ENCODE measurements at regions not wholly inside any gene's neighbourhood (a gene's known extent, or its start where the extent isn't known, plus 50 kb on each side); places are given as distances from the start of the nearest gene placed in this dataset.

DNA sequence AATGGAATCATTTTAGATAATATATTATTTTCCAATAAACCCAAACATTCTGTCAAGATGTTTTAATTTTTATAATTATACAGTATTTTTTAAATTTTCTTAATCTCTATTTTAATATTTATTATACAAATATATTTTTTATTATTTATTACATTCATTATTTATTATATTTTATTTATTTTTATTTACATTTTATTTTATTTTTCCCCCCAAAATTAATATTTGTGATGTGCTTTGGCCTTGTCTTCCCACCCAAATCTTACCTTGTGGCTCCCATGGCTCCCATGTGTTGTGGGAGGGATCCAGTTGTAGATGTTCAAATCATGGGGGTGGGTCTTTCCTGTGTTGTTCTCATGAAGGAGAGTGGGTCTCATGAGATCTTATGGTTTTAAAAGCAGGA, 382.1 kb downstream of the TLE4 start:
- ATAC-seq (no peak), DNase-seq (no peak)
- H3K27ac Mint-ChIP-seq = no peak overlapping the region
- H3K4me1 Mint-ChIP-seq (ENCODE audit: low read depth) = no peaks in the 10 kb centered on the region
- no peak overlapping the region for H3K4me3 Mint-ChIP-seq
- H3K27me3 Mint-ChIP-seq (ENCODE audit: low read depth) = peaks cover 2% of the 10 kb centered on the region
- peaks cover 3% of the 10 kb centered on the region for H3K36me3 Mint-ChIP-seq (ENCODE audit: low read depth)
- CTCF ChIA-PET = no interaction called here
- H3K9me3 Mint-ChIP-seq (ENCODE audit: insufficient read depth) = no peaks in the 10 kb centered on the region
- POLR2A ChIA-PET = no interaction called here

- CTCF ChIA-PET = no interaction called here
These were observed 380.6 kb downstream of the TLE4 start for GRCh38 chr9:79952401-79952800.

DNA sequence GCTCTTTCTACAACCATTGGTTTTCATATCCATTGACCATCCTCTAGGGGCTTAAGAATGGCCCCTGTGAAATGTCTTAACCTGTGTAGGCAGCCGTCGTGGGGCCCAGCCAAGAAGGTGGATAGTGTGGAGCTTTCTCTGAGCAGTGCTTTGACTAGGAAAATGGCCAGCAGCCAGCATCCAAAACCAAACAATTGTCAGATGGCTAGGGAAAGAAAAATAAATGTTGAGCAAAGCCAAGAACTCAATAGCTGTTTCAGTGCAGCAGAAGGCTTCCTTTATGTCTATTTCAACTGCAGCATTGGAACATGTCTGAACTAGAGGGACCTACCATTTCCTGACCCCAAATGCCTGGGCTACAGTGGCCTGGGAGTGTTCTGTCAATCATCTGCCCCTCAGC, 374.9 kb downstream of the TLE4 start:
- H3K4me1 Mint-ChIP-seq (ENCODE audit: low read depth) = no peaks in the 10 kb centered on the region
- ATAC-seq = no peak
- no peaks in the 10 kb centered on the region for H3K36me3 Mint-ChIP-seq (ENCODE audit: low read depth)
- ChIA-PET CTCF (no interaction called here), POLR2A (no interaction called here)
- no peaks in the 10 kb centered on the region for H3K27me3 Mint-ChIP-seq (ENCODE audit: low read depth)
- no peak for DNase-seq
- H3K4me3 Mint-ChIP-seq = no peak overlapping the region
- no peak overlapping the region for H3K27ac Mint-ChIP-seq
- no peaks in the 10 kb centered on the region for H3K9me3 Mint-ChIP-seq (ENCODE audit: insufficient read depth)

More at GRCh38 chr9:79952401-79952800, 380.6 kb downstream of the TLE4 start:
- POLR2A ChIA-PET = no interaction called here
- Mint-ChIP-seq H3K27ac (no peak overlapping the region), H3K4me3 (no peak overlapping the region), H3K36me3 (ENCODE audit: low read depth) (peaks cover 3% of the 10 kb centered on the region), H3K27me3 (ENCODE audit: low read depth) (peaks cover 2% of the 10 kb centered on the region), H3K4me1 (ENCODE audit: low read depth) (no peaks in the 10 kb centered on the region), H3K9me3 (ENCODE audit: insufficient read depth) (no peaks in the 10 kb centered on the region)
- ATAC-seq (no peak), DNase-seq (no peak)

- ChIA-PET POLR2A (no interaction called here), CTCF (no interaction called here)
- no peak for ATAC-seq
- no peaks in the 10 kb centered on the region for H3K27me3 Mint-ChIP-seq (ENCODE audit: low read depth)
- no peak overlapping the region for H3K27ac Mint-ChIP-seq
- no peak for DNase-seq
- no peaks in the 10 kb centered on the region for H3K9me3 Mint-ChIP-seq (ENCODE audit: insufficient read depth)
- H3K4me3 Mint-ChIP-seq = no peak overlapping the region
- no peaks in the 10 kb centered on the region for H3K36me3 Mint-ChIP-seq (ENCODE audit: low read depth)
- H3K4me1 Mint-ChIP-seq (ENCODE audit: low read depth) = no peaks in the 10 kb centered on the region
These were observed 373.7 kb downstream of the TLE4 start for GRCh38 chr9:79945495-79945894.

- CTCF ChIA-PET = no interaction called here
These were observed 373.3 kb downstream of the TLE4 start for GRCh38 chr9:79945016-79945415.

DNA sequence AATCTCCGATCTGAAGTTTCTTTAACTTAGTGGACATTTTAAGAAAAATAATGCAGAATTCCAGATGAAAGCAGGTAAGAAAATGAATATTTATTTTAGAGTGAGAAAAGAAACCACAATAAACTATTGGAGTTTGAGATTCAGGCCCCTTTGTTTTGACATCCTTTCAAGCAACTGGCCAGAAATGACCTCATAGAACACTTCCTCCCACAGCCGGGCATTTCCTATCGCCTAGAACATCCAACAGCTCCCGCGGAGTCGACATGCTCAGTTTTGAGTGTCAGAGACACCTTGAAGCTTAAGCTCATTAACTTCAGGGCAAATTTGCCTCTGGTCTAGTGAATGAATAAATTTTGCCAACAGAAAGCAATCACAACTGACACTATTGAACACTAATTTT, 369.2 kb downstream of the TLE4 start:
- no peaks in the 10 kb centered on the region for H3K9me3 Mint-ChIP-seq (ENCODE audit: insufficient read depth)
- no peak overlapping the region for H3K4me3 Mint-ChIP-seq
- no peak overlapping the region for H3K27ac Mint-ChIP-seq
- ATAC-seq (no peak), DNase-seq (no peak)
- no peaks in the 10 kb centered on the region for H3K27me3 Mint-ChIP-seq (ENCODE audit: low read depth)
- H3K36me3 Mint-ChIP-seq (ENCODE audit: low read depth) = no peaks in the 10 kb centered on the region
- H3K4me1 Mint-ChIP-seq (ENCODE audit: low read depth) = no peaks in the 10 kb centered on the region
- POLR2A ChIA-PET = no interaction called here
- CTCF ChIA-PET = no interaction called here

More at GRCh38 chr9:79945016-79945415, 373.3 kb downstream of the TLE4 start:
- H3K27me3 Mint-ChIP-seq (ENCODE audit: low read depth) = no peaks in the 10 kb centered on the region
- no peaks in the 10 kb centered on the region for H3K9me3 Mint-ChIP-seq (ENCODE audit: insufficient read depth)
- ATAC-seq = no peak
- no peaks in the 10 kb centered on the region for H3K4me1 Mint-ChIP-seq (ENCODE audit: low read depth)
- H3K36me3 Mint-ChIP-seq (ENCODE audit: low read depth) = no peaks in the 10 kb centered on the region
- POLR2A ChIA-PET = no interaction called here
- no peak overlapping the region for H3K4me3 Mint-ChIP-seq
- H3K27ac Mint-ChIP-seq = no peak overlapping the region
- no peak for DNase-seq

DNA sequence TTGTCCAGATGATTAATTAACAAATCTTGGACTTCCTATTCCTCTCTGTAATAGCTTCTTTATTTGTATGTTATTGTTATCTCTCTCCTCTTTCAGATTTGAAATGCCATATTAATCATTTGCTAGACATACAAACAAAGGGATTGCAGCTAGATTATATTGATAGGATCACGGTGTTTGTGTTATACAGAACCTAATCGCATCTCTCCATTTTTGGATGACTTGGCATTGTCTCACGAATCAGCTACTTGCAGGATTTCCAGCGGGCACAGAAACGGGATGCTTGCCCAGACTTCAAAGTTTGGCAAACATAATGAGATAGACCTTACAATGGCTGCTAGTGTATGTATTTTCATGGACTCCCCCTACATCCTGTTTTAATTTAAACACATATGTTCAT, 368.1 kb downstream of the TLE4 start:
- Mint-ChIP-seq H3K4me3 (no peak overlapping the region), H3K9me3 (ENCODE audit: insufficient read depth) (no peaks in the 10 kb centered on the region), H3K4me1 (ENCODE audit: low read depth) (no peaks in the 10 kb centered on the region), H3K36me3 (ENCODE audit: low read depth) (no peaks in the 10 kb centered on the region), H3K27ac (no peak overlapping the region), H3K27me3 (ENCODE audit: low read depth) (no peaks in the 10 kb centered on the region)
- ATAC-seq (no peak), DNase-seq (no peak)
- ChIA-PET CTCF (no interaction called here), POLR2A (interaction anchor here (0.6 kb wide), 1 partner anchor 128 kb away, joined by 3 read pairs; no protein-coding TSS in a partner anchor)

DNA sequence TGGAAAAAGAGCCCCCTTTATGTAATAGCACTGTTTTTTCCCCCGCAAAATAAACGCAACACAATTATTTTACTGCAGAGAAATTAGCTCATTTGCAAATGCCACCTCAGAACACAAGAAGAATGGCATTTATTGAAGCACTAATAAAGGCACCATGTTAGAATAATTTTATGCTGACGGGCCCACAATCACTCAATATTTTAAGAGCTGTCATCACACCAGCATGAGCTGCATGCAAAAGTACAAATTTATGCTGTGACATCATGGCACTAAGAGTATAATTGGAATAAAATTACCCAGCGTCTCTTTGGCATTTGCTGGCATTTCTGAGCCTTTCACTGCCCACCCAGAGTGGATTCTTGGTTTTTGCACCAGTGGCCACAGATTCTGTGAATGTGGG, 364.6 kb downstream of the TLE4 start:
- no peak for ATAC-seq
- POLR2A ChIA-PET = no interaction called here
- no peaks in the 10 kb centered on the region for H3K36me3 Mint-ChIP-seq (ENCODE audit: low read depth)
- DNase-seq = no peak
- no peaks in the 10 kb centered on the region for H3K4me1 Mint-ChIP-seq (ENCODE audit: low read depth)
- no peaks in the 10 kb centered on the region for H3K9me3 Mint-ChIP-seq (ENCODE audit: insufficient read depth)
- H3K27me3 Mint-ChIP-seq (ENCODE audit: low read depth) = no peaks in the 10 kb centered on the region
- CTCF ChIA-PET = no interaction called here
- H3K4me3 Mint-ChIP-seq = no peak overlapping the region
- no peak overlapping the region for H3K27ac Mint-ChIP-seq

DNA sequence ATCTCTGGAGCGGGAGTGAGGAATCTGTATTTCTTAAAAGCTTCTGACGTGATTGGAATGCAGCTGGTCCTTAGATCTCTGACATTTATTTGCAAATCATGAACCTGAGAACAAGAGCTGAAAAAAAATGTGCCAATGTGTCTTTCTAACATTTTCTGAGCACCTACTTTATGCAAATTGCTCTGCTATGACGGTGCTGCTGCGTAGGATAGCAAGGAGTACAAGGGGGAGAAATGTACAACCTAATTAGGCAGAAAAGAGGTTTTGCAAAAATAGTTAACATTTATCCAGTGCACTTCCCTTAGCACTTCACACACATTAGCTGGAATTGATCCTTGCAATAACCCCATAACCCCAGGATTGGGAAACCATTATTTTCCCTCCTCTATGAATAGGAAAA, 357.5 kb downstream of the TLE4 start:
- DNase-seq (no peak), ATAC-seq (no peak)
- Mint-ChIP-seq H3K4me3 (no peak overlapping the region), H3K36me3 (ENCODE audit: low read depth) (no peaks in the 10 kb centered on the region), H3K9me3 (ENCODE audit: insufficient read depth) (no peaks in the 10 kb centered on the region), H3K27me3 (ENCODE audit: low read depth) (no peaks in the 10 kb centered on the region), H3K27ac (no peak overlapping the region), H3K4me1 (ENCODE audit: low read depth) (no peaks in the 10 kb centered on the region)
- ChIA-PET CTCF (interaction anchor here (0.7 kb wide), 1 partner anchor 49 kb away, joined by 3 read pairs; no protein-coding TSS in a partner anchor), POLR2A (no interaction called here)

GRCh38 chr9:79928661-79929223, 357.0 kb downstream of the TLE4 start:
- Mint-ChIP-seq H3K27me3 (ENCODE audit: low read depth) (no peaks in the 10 kb centered on the region), H3K4me1 (ENCODE audit: low read depth) (no peaks in the 10 kb centered on the region), H3K27ac (no peak overlapping the region), H3K9me3 (ENCODE audit: insufficient read depth) (no peaks in the 10 kb centered on the region), H3K4me3 (no peak overlapping the region), H3K36me3 (ENCODE audit: low read depth) (no peaks in the 10 kb centered on the region)
- ATAC-seq (no peak), DNase-seq (no peak)
- ChIA-PET CTCF (interaction anchor here (0.7 kb wide), 1 partner anchor 49 kb away, joined by 3 read pairs; no protein-coding TSS in a partner anchor), POLR2A (no interaction called here)

DNA sequence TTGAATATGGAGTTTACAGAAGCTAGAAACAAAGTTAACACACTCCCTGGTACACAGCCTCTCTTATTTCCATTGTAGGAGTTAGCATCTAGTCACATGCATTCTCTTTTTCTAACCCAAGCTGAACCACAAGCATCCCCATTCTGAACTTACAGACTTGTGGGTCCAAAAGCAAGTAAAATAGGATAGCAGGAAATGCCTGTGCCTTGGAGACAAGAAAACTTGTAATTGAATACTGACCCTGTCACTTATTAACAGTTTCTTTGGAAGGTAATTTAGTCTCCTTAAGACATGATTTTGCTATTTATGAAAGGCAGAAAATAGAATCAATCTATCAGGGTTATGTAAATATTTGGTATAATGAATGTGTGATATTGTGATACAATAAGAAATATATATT, 353.6 kb downstream of the TLE4 start:
- Mint-ChIP-seq H3K4me1 (ENCODE audit: low read depth) (no peaks in the 10 kb centered on the region), H3K27me3 (ENCODE audit: low read depth) (no peaks in the 10 kb centered on the region), H3K9me3 (ENCODE audit: insufficient read depth) (no peaks in the 10 kb centered on the region), H3K4me3 (no peak overlapping the region), H3K27ac (no peak overlapping the region), H3K36me3 (ENCODE audit: low read depth) (no peaks in the 10 kb centered on the region)
- DNase-seq (no peak), ATAC-seq (no peak)
- CTCF ChIA-PET = no interaction called here
- POLR2A ChIA-PET = no interaction called here

GRCh38 chr9:79924836-79925235, 353.1 kb downstream of the TLE4 start:
- Mint-ChIP-seq H3K36me3 (ENCODE audit: low read depth) (no peaks in the 10 kb centered on the region), H3K27me3 (ENCODE audit: low read depth) (no peaks in the 10 kb centered on the region), H3K9me3 (ENCODE audit: insufficient read depth) (no peaks in the 10 kb centered on the region), H3K27ac (no peak overlapping the region), H3K4me1 (ENCODE audit: low read depth) (no peaks in the 10 kb centered on the region), H3K4me3 (no peak overlapping the region)
- DNase-seq (no peak), ATAC-seq (no peak)
- ChIA-PET POLR2A (no interaction called here), CTCF (no interaction called here)

DNA sequence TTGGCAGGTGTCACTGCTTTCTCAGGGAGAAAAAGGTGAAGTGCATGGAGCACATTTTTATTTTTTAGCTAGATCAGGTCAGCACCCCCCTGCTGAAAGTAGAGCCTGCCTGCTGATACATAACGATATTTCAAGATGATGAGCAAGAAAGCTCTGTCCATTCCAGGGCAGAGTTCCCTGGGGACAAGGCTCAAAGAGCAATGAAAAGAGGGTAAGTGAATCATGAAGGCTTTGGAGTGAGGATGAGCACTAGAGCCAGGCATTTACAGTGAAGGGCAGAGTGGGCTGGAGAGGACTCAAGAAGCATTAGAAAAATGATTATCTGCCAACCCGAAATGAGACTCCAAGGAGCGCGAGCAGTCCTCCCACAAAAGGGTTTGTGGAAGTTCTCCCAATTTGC, 345.7 kb downstream of the TLE4 start:
- ChIA-PET POLR2A (no interaction called here), CTCF (no interaction called here)
- DNase-seq = no peak
- Mint-ChIP-seq H3K27ac (no peak overlapping the region), H3K4me3 (no peak overlapping the region), H3K27me3 (ENCODE audit: low read depth) (no peaks in the 10 kb centered on the region), H3K4me1 (ENCODE audit: low read depth) (no peaks in the 10 kb centered on the region), H3K9me3 (ENCODE audit: insufficient read depth) (no peaks in the 10 kb centered on the region), H3K36me3 (ENCODE audit: low read depth) (no peaks in the 10 kb centered on the region)
- ATAC-seq = no peak
